ENCODE measurements at regions not wholly inside any gene's neighbourhood (a gene's known extent, or its start where the extent isn't known, plus 50 kb on each side); places are given as distances from the start of the nearest gene placed in this dataset.
"Not testable (repeated sequence)": the region's sequence is repeated elsewhere in the genome, so short reads cannot be mapped to it uniquely, and the experiment has no call there.

GRCh38 chr20:30378317-30378716, 879.1 kb upstream of the DEFB115 start:
- intact Hi-C loops (cut with DNase I); DNase-seq (ENCODE audit: low spot score): not testable (repeated sequence)

- DNase-seq (ENCODE audit: low spot score); intact Hi-C loops (cut with DNase I): not testable (repeated sequence)
Observed at GRCh38 chr20:30378721-30379120, 878.7 kb upstream of the DEFB115 start.

GRCh38 chr20:30384841-30385240, 872.6 kb upstream of the DEFB115 start:
- intact Hi-C loops (cut with DNase I); DNase-seq (ENCODE audit: low spot score): not testable (repeated sequence)

GRCh38 chr20:30386099-30386498, 871.4 kb upstream of the DEFB115 start:
- intact Hi-C loops (cut with DNase I); DNase-seq (ENCODE audit: low spot score): not testable (repeated sequence)

GRCh38 chr20:30387823-30388222, 869.6 kb upstream of the DEFB115 start:
- DNase-seq (ENCODE audit: low spot score); intact Hi-C loops (cut with DNase I): not testable (repeated sequence)

GRCh38 chr20:30393523-30393922, 863.9 kb upstream of the DEFB115 start:
- intact Hi-C loops (cut with DNase I); DNase-seq (ENCODE audit: low spot score): not testable (repeated sequence)

- intact Hi-C loops (cut with DNase I): not testable (repeated sequence)
Observed at GRCh38 chr20:30397111-30397510, 860.4 kb upstream of the DEFB115 start.

GRCh38 chr20:30405061-30405460, 852.4 kb upstream of the DEFB115 start:
- DNase-seq (ENCODE audit: low spot score); intact Hi-C loops (cut with DNase I): not testable (repeated sequence)

More at GRCh38 chr20:30397111-30397510, 860.4 kb upstream of the DEFB115 start:
- not testable (repeated sequence) for DNase-seq (ENCODE audit: low spot score)

- intact Hi-C loops (cut with DNase I); DNase-seq (ENCODE audit: low spot score): not testable (repeated sequence)
Observed at GRCh38 chr20:30405585-30405984, 851.9 kb upstream of the DEFB115 start.

GRCh38 chr20:30406370-30406769, 851.1 kb upstream of the DEFB115 start:
- intact Hi-C loops (cut with DNase I); DNase-seq (ENCODE audit: low spot score): not testable (repeated sequence)

- no peak for DNase-seq (ENCODE audit: low spot score)
- intact Hi-C loops (cut with DNase I): no loop called here
Observed at GRCh38 chr20:30412972-30413371, 844.5 kb upstream of the DEFB115 start.

GRCh38 chr20:30417387-30417786, 840.1 kb upstream of the DEFB115 start:
- intact Hi-C loops (cut with DNase I); DNase-seq (ENCODE audit: low spot score): not testable (repeated sequence)

- DNase-seq (ENCODE audit: low spot score); intact Hi-C loops (cut with DNase I): not testable (repeated sequence)
Observed at GRCh38 chr20:30418378-30418777, 839.1 kb upstream of the DEFB115 start.

GRCh38 chr20:30419466-30419865, 838.0 kb upstream of the DEFB115 start:
- intact Hi-C loops (cut with DNase I): no loop called here
- no peak for DNase-seq (ENCODE audit: low spot score)

GRCh38 chr20:30419871-30420420, 837.5 kb upstream of the DEFB115 start:
- intact Hi-C loops (cut with DNase I): not testable (repeated sequence)

More at GRCh38 chr20:30419871-30420420, 837.5 kb upstream of the DEFB115 start:
- not testable (repeated sequence) for DNase-seq (ENCODE audit: low spot score)
